Suprapubic skin (tissue), 4 donors: ENCODE measurements at regions not wholly inside any gene's neighbourhood (a gene's known extent, or its start where the extent isn't known, plus 50 kb on each side); places are given as distances from the start of the nearest gene placed in this dataset.

ENCODE experiments used
- CTCF ChIP-seq, 2 donors: fragments of 200-600 bp in 1 of 2; fragments of 450-650 bp in 1 of 2; sonication (generic) in 1 of 2; IDR thresholded peaks; one replicate each; pipeline ENCODE4 v1.5.1; 2016 to 2019; ENCODE audit warnings: antibody characterized with exemption in 2 of 2, mild to moderate bottlenecking in 1 of 2, moderate library complexity in 1 of 2
- EP300 ChIP-seq: sonication (generic); formaldehyde crosslinking; IDR thresholded peaks from one replicate; pipeline ENCODE4 v1.6.1; 2017; ENCODE audit warnings: antibody characterized with exemption
- POLR2A ChIP-seq, 2 donors: fragments of 450-650 bp; IDR thresholded peaks; one replicate each; pipeline ENCODE4 v1.6.1; 2017; ENCODE audit warnings: antibody characterized with exemption in 2 of 2, mild to moderate bottlenecking in 2 of 2, moderate library complexity in 2 of 2
- POLR2AphosphoS5 ChIP-seq, 3 donors: sonication (generic); formaldehyde crosslinking; IDR thresholded peaks; one replicate each; pipeline ENCODE4 v1.6.1; 2017; ENCODE audit warnings: antibody characterized with exemption in 3 of 3

DNA sequence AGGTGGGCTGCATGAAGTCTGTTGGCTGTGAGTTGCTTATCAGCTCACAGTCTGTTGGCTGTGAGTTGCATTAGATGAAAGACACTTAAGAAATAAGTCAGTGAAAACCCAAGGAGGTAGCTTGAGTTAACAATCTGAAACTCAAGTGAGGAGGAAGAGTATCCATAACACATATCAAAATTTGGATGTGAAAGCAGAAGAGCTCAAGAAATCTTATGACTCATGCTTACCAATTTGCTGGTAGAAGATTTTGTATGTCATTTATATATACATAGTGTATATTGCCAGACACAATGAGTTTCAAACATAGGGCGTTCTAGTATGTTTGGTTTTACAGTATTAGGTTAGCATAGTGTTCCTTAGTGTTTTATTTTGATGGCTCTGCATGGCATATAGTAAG lies 107.4 kb downstream of the DDIT4L start:
- TF ChIP-seq CTCF (IDR thresholded peaks at IDR 0.05) (no peak), POLR2A (IDR thresholded peaks at IDR 0.05) (no peak), POLR2AphosphoS5 (IDR thresholded peaks at IDR 0.05) (no peak), EP300 (no peak)
